ENCODE measurements at regions not wholly inside any gene's neighbourhood (a gene's known extent, or its start where the extent isn't known, plus 50 kb on each side); places are given as distances from the start of the nearest gene placed in this dataset.

GRCh38 chr1:106879538-106879937 lies 176.9 kb upstream of the PRMT6 start:
- no peak for TF ChIP-seq TAF1 (IDR thresholded peaks at IDR 0.05; ENCODE audit: borderline replicate concordance, insufficient read depth, low read length)
- no peak for TF ChIP-seq POLR2AphosphoS5 (IDR thresholded peaks at IDR 0.05; ENCODE audit: low read depth, low read length)
- no peak for TF ChIP-seq REST (IDR thresholded peaks at IDR 0.05; ENCODE audit: insufficient read depth in 1 of 2, low read depth in 2 of 2, low read length in 2 of 2)
- no peak for TF ChIP-seq SIN3A (IDR thresholded peaks at IDR 0.05; ENCODE audit: borderline replicate concordance, insufficient read depth, low read length)
- TF ChIP-seq FOXP2 (optimal IDR thresholded peaks at IDR 0.05; ENCODE audit: borderline replicate concordance, extremely low read depth, extremely low read length, insufficient read depth) = no peak

GRCh38 chr1:106880226-106880625 lies 176.2 kb upstream of the PRMT6 start:
- TF ChIP-seq REST (IDR thresholded peaks at IDR 0.05; ENCODE audit: insufficient read depth in 1 of 2, low read depth in 2 of 2, low read length in 2 of 2) = no peak

- no peak for TF ChIP-seq POLR2AphosphoS5 (IDR thresholded peaks at IDR 0.05; ENCODE audit: low read depth, low read length)
- TF ChIP-seq TAF1 (IDR thresholded peaks at IDR 0.05; ENCODE audit: borderline replicate concordance, insufficient read depth, low read length) = no peak
- no peak for TF ChIP-seq REST (IDR thresholded peaks at IDR 0.05; ENCODE audit: insufficient read depth in 1 of 2, low read depth in 2 of 2, low read length in 2 of 2)
- TF ChIP-seq FOXP2 (optimal IDR thresholded peaks at IDR 0.05; ENCODE audit: borderline replicate concordance, extremely low read depth, extremely low read length, insufficient read depth) = no peak
- no peak for TF ChIP-seq SIN3A (IDR thresholded peaks at IDR 0.05; ENCODE audit: borderline replicate concordance, insufficient read depth, low read length)
These were observed 173.3 kb upstream of the PRMT6 start for GRCh38 chr1:106883208-106883607.

- TF ChIP-seq TAF1 (IDR thresholded peaks at IDR 0.05; ENCODE audit: borderline replicate concordance, insufficient read depth, low read length) (no peak), SIN3A (IDR thresholded peaks at IDR 0.05; ENCODE audit: borderline replicate concordance, insufficient read depth, low read length) (no peak), POLR2AphosphoS5 (IDR thresholded peaks at IDR 0.05; ENCODE audit: low read depth, low read length) (no peak), FOXP2 (optimal IDR thresholded peaks at IDR 0.05; ENCODE audit: borderline replicate concordance, extremely low read depth, extremely low read length, insufficient read depth) (no peak), REST (IDR thresholded peaks at IDR 0.05; ENCODE audit: insufficient read depth in 1 of 2, low read depth in 2 of 2, low read length in 2 of 2) (no peak)
These were observed 167.4 kb upstream of the PRMT6 start for GRCh38 chr1:106889059-106889458.

- no peak for TF ChIP-seq FOXP2 (optimal IDR thresholded peaks at IDR 0.05; ENCODE audit: borderline replicate concordance, extremely low read depth, extremely low read length, insufficient read depth)
- TF ChIP-seq REST (IDR thresholded peaks at IDR 0.05; ENCODE audit: insufficient read depth in 1 of 2, low read depth in 2 of 2, low read length in 2 of 2) = no peak
These were observed 166.9 kb upstream of the PRMT6 start for GRCh38 chr1:106889583-106889982.
